NT2/D1 (cell line): ENCODE measurements at regions not wholly inside any gene's neighbourhood (a gene's known extent, or its start where the extent isn't known, plus 50 kb on each side); places are given as distances from the start of the nearest gene placed in this dataset.

Experiments used
- SUZ12 ChIP-seq: IDR thresholded peaks from 2 replicates; pipeline ENCODE4 v1.6.1; 2011; ENCODE audit not compliant: insufficient read length, insufficient read depth; ENCODE audit errors: extremely low read depth
- YY1 ChIP-seq: IDR thresholded peaks from 2 replicates; pipeline ENCODE4 v1.6.1; 2011; ENCODE audit not compliant: insufficient read length, insufficient read depth
- ZNF274 ChIP-seq: IDR thresholded peaks from 2 replicates; pipeline ENCODE4 v1.6.1; 2011; ENCODE audit warnings: mild to moderate bottlenecking, low read depth, low read length

GRCh38 chr7:46719616-46720015 is 798.5 kb upstream of the IGFBP3 start:
- TF ChIP-seq YY1 (no peak), ZNF274 (no peak), SUZ12 (no peak)
